Skeletal muscle tissue (tissue), 3 donors: ENCODE measurements at regions not wholly inside any gene's neighbourhood (a gene's known extent, or its start where the extent isn't known, plus 50 kb on each side); places are given as distances from the start of the nearest gene placed in this dataset.

Experiments used
- H3K27ac ChIP-seq: one replicate; pipeline ENCODE4 v1.7.0; 2013; ENCODE audit warnings: mild to moderate bottlenecking, low read depth, low read length, inconsistent platforms
- H3K27me3 ChIP-seq, 3 donors: one replicate each; pipeline ENCODE4 v1.7.0; 2013; ENCODE audit warnings: low read length in 3 of 3; ENCODE audit not compliant: control insufficient read depth in 3 of 3, insufficient read depth in 3 of 3
- H3K36me3 ChIP-seq, 3 donors: one replicate each; pipeline ENCODE4 v1.7.0; 2013; ENCODE audit warnings: low read length in 3 of 3; ENCODE audit not compliant: control insufficient read depth in 3 of 3, insufficient read depth in 3 of 3
- H3K4me1 ChIP-seq, 3 donors: one replicate each; pipeline ENCODE4 v1.7.0; 2013; ENCODE audit warnings: low read length in 3 of 3, mild to moderate bottlenecking in 3 of 3; ENCODE audit not compliant: control insufficient read depth in 3 of 3, insufficient read depth in 3 of 3
- H3K4me3 ChIP-seq, 3 donors: one replicate each; pipeline ENCODE4 v1.7.0; 2013; ENCODE audit warnings: low read length in 3 of 3
- H3K9ac ChIP-seq, 3 donors: one replicate each; pipeline ENCODE4 v1.7.0; 2013; ENCODE audit warnings: low read length in 3 of 3, mild to moderate bottlenecking in 3 of 3, moderate library complexity in 2 of 3, low read depth in 1 of 3
- H3K9me3 ChIP-seq, 3 donors: one replicate each; pipeline ENCODE4 v1.7.0; 2013; ENCODE audit warnings: low read length in 3 of 3; ENCODE audit not compliant: control insufficient read depth in 3 of 3
- donor health status: Osteomylitis.

DNA sequence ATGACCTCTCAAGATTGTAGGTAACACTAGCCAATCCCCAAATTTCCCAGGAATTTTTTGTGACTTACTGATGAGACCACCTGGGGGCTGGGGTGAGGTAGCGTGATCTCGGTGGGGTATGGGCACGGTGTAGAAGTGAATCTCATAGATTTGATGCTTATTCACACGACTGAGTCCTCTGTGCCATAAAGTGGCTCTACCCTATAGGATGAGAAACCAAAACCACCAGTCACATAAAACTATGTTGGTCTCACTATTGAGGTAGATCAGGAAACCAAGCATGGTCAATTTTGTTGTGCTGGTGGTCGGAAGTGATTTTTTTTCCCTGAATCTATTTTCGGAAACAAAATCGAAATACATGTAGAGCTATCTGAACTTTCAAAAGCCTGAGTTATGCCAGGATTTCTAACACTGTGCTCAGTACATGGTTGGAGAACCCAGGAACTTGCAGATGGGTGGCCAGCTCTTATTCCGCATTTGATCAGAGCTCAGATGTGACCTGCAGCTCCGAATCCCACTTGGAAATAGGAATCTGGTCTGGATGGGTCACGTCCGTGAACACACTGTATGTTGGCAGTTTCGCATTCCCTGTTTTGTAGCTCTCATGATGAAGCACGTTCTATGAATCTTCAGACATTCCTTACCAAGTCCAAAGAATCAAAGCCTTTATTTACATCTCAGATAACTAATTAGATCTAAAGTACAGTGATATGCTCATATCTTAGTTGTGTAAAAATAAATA, 261.5 kb downstream of the KLF6 start:
- no peak overlapping the region for H3K9ac ChIP-seq
- H3K27me3 ChIP-seq, result no peaks in the 10 kb centered on the region

GRCh38 chr10:3516923-3517255, 268.1 kb downstream of the KLF6 start:
- peaks cover 0 to 2% (median 0%) of the 10 kb centered on the region in 3 donors for H3K4me1 ChIP-seq
- H3K9me3 ChIP-seq, result no peaks in the 10 kb centered on the region
- no peak overlapping the region for H3K27ac ChIP-seq
- no peaks in the 10 kb centered on the region for H3K36me3 ChIP-seq
- no peak overlapping the region for H3K4me3 ChIP-seq
- no peak overlapping the region for H3K9ac ChIP-seq
- no peaks in the 10 kb centered on the region for H3K27me3 ChIP-seq

More for the DNA sequence above, 261.5 kb downstream of the KLF6 start:
- Histone ChIP-seq H3K36me3 (no peaks in the 10 kb centered on the region), H3K4me3 (no peak overlapping the region), H3K27ac (no peak overlapping the region), H3K4me1 (peaks cover 14 to 17% (median 17%) of the 10 kb centered on the region in 3 donors), H3K9me3 (no peaks in the 10 kb centered on the region)

DNA sequence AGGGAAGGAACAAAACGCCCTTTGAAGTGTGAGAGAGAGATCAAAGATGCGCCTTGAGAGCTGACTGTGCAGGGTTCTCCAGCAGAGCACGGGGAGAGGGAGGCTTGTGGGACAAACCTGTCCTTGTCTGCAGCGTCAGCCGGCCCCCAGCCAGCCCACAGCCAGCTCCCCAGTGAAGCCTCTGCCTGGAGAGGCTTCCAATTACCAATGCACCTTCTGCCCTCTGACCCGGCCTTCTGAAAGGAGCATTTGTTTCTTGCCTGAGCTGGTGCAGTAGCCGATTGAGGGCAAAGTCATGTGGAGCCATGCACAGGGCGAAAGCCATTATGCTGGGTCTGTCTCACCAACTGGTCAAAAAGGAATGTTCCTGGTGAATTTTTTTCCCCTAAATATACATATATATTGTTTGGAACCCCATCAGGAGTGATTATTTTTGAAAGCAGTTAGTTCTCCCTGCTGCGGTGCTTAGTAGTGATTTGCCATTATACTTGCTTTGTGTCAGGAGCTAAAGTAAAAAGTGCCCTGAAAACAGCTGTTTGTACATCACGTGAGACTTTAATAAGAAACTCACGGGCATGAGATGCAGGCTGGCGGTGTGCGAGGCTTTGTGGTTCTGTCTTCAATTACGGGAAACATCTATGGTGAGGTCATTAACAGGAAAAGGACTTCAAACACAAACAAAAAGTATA, 268.6 kb downstream of the KLF6 start:
- no peak overlapping the region for H3K9ac ChIP-seq
- peaks cover 0 to 2% (median 0%) of the 10 kb centered on the region in 3 donors for H3K4me1 ChIP-seq
- no peak overlapping the region for H3K4me3 ChIP-seq
- no peak overlapping the region for H3K27ac ChIP-seq
- no peaks in the 10 kb centered on the region for H3K36me3 ChIP-seq
- H3K27me3 ChIP-seq, result no peaks in the 10 kb centered on the region
- no peaks in the 10 kb centered on the region for H3K9me3 ChIP-seq

GRCh38 chr10:3514691-3515090, 270.3 kb downstream of the KLF6 start:
- no peak overlapping the region for H3K9ac ChIP-seq
- H3K36me3 ChIP-seq, result no peaks in the 10 kb centered on the region
- no peaks in the 10 kb centered on the region for H3K27me3 ChIP-seq
- no peak overlapping the region for H3K27ac ChIP-seq
- no peak overlapping the region for H3K4me3 ChIP-seq
- no peaks in the 10 kb centered on the region for H3K9me3 ChIP-seq
- H3K4me1 ChIP-seq, result peaks cover 0 to 2% (median 0%) of the 10 kb centered on the region in 3 donors

DNA sequence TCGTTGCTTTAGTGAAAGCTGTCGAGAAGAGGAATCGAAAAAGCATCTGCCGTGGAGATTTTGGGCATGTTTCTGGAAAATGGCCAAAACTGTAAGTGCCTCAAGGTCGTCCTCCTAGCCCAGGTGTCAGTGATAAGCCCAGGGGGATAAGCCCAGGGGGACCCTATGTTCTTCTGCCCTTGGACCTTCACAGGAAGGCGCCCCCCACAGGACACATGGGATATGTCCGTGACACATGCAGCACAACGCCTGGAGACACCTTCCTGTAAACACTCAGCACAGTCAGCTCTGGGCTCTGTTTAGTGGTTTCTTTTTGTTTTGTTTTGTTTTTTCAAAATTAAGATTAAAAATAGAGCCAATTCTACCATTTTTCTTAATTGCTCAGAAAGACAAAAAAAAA, 272.7 kb downstream of the KLF6 start:
- no peaks in the 10 kb centered on the region for H3K36me3 ChIP-seq
- H3K9ac ChIP-seq, result no peak overlapping the region
- peaks cover 0 to 2% (median 0%) of the 10 kb centered on the region in 3 donors for H3K4me1 ChIP-seq
- H3K9me3 ChIP-seq, result peaks cover 2 to 3% (median 3%) of the 10 kb centered on the region in 3 donors
- no peaks in the 10 kb centered on the region for H3K27me3 ChIP-seq
- H3K27ac ChIP-seq, result no peak overlapping the region
- no peak overlapping the region for H3K4me3 ChIP-seq

DNA sequence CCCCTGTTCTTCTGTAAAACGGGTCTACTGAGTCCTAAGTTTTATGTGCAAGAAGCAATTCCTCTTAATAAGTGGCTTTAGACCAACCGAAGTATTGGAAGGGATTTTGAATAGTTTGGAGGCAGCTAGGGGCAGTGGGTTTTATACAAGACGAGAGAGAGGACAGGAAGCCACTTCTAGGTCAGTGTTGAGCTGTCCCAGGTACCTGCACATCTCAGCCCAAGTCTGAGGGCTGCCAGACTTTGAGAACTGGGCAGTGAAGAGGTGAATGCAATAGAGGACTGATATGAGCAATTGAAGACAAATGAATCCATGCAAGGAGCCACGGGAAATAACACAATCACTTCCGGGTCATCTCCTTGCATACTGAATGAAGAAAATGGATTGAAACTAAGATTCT, 273.5 kb downstream of the KLF6 start:
- H3K4me3 ChIP-seq, result no peak overlapping the region
- H3K9ac ChIP-seq, result no peak overlapping the region
- peaks cover 0 to 2% (median 0%) of the 10 kb centered on the region in 3 donors for H3K4me1 ChIP-seq
- H3K27me3 ChIP-seq, result no peaks in the 10 kb centered on the region
- peaks cover 2 to 3% (median 3%) of the 10 kb centered on the region in 3 donors for H3K9me3 ChIP-seq
- no peaks in the 10 kb centered on the region for H3K36me3 ChIP-seq
- no peak overlapping the region for H3K27ac ChIP-seq

- Histone ChIP-seq H3K4me1 (no peaks in the 10 kb centered on the region), H3K9me3 (peaks cover 2 to 3% (median 3%) of the 10 kb centered on the region in 3 donors), H3K9ac (no peak overlapping the region), H3K36me3 (no peaks in the 10 kb centered on the region), H3K27me3 (no peaks in the 10 kb centered on the region), H3K4me3 (no peak overlapping the region), H3K27ac (no peak overlapping the region)
Observed at GRCh38 chr10:3510741-3511140, 274.3 kb downstream of the KLF6 start.

DNA sequence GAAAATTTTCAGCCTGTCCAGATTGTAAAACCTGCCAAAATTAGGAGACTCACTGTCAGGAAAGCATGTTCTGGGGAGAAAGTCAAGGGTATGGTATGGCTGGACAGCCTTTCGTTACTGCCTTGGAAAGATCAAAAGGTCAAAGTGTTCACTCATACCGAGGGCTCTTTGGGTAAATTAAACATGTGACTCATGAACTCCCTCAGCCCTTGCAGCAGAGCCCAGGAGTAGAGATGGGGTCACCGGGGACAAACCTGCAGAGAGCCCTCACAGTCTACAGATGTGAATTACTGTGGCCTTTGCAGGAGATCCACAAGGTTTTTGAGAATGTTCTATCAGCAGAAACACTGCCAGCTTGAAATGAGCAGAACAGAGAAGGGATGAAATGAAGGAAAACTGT, 275.7 kb downstream of the KLF6 start:
- H3K36me3 ChIP-seq, result no peaks in the 10 kb centered on the region
- no peak overlapping the region for H3K9ac ChIP-seq
- no peaks in the 10 kb centered on the region for H3K4me1 ChIP-seq
- no peaks in the 10 kb centered on the region for H3K27me3 ChIP-seq
- no peak overlapping the region for H3K27ac ChIP-seq
- peaks cover 2 to 3% (median 3%) of the 10 kb centered on the region in 3 donors for H3K9me3 ChIP-seq
- H3K4me3 ChIP-seq, result no peak overlapping the region

- no peak overlapping the region for H3K27ac ChIP-seq
- H3K36me3 ChIP-seq, result no peaks in the 10 kb centered on the region
- H3K27me3 ChIP-seq, result no peaks in the 10 kb centered on the region
- H3K9me3 ChIP-seq, result no peaks in the 10 kb centered on the region
- H3K4me1 ChIP-seq, result peaks cover 5 to 9% (median 7%) of the 10 kb centered on the region in 3 donors
- H3K4me3 ChIP-seq, result no peak overlapping the region
- H3K9ac ChIP-seq, result no peak overlapping the region
Observed at GRCh38 chr10:3503299-3503698, 281.7 kb downstream of the KLF6 start.

DNA sequence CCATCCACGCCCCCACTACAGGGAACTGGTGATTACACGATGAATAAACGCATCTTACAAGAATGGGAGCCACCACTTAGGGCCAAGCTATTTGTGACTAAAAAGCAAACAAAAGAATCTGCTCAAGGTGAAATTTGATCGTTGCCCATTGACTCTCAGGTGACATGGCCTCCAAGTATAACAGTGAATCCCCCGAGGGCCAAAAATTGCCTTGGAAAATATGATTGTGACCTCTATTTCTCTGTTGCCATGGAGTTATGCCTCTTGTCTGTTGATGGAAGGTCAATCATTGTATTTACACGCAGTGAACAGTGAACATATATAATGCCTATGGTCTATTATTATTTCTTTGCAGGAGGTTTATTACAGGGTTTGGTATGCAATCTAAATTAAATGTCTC, 282.3 kb downstream of the KLF6 start:
- H3K27me3 ChIP-seq, result no peaks in the 10 kb centered on the region
- no peak overlapping the region for H3K27ac ChIP-seq
- H3K4me3 ChIP-seq, result no peak overlapping the region
- no peaks in the 10 kb centered on the region for H3K36me3 ChIP-seq
- H3K4me1 ChIP-seq, result peaks cover 5 to 9% (median 7%) of the 10 kb centered on the region in 3 donors
- H3K9me3 ChIP-seq, result no peaks in the 10 kb centered on the region
- H3K9ac ChIP-seq, result no peak overlapping the region
